GM20000 (cell line): ENCODE measurements at regions not wholly inside any gene's neighbourhood (a gene's known extent, or its start where the extent isn't known, plus 50 kb on each side); places are given as distances from the start of the nearest gene placed in this dataset.

Experiments used
- DNase-seq: peaks from one replicate; pipeline ENCODE4 v3.0.0; 2012; ENCODE audit warnings: low spot score
- TF ChIP-seq, protein P1 (sequence below): IDR thresholded peaks from 2 replicates; pipeline ENCODE4 v1.5.1; 2012; ENCODE audit warnings: mild to moderate bottlenecking, control low read depth; ENCODE audit errors: extremely low read depth, missing control alignments

DNA sequence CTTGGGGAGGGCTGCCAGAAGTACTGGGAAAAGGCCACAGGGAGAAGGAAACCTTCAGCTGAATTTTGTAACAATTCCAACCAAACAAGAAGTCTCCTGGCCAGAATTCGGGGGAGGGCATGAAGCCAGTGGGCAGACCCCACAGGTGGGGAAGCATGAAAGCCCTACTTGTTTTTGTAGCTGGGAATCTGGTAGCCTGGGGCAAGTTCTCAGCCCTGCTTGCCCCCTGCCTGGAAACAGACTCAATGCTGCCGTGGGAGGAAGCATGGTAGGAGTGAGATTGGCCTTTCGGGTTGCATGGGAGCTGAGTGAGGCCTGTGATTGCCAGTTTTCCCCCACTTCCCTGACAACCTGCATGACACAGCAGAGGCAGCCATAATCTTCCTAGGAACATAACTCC is 259.2 kb upstream of the RMST start:
- DNase-seq, result no peak
- TF ChIP-seq, protein P1, sequence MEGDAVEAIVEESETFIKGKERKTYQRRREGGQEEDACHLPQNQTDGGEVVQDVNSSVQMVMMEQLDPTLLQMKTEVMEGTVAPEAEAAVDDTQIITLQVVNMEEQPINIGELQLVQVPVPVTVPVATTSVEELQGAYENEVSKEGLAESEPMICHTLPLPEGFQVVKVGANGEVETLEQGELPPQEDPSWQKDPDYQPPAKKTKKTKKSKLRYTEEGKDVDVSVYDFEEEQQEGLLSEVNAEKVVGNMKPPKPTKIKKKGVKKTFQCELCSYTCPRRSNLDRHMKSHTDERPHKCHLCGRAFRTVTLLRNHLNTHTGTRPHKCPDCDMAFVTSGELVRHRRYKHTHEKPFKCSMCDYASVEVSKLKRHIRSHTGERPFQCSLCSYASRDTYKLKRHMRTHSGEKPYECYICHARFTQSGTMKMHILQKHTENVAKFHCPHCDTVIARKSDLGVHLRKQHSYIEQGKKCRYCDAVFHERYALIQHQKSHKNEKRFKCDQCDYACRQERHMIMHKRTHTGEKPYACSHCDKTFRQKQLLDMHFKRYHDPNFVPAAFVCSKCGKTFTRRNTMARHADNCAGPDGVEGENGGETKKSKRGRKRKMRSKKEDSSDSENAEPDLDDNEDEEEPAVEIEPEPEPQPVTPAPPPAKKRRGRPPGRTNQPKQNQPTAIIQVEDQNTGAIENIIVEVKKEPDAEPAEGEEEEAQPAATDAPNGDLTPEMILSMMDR, result no peak

DNA sequence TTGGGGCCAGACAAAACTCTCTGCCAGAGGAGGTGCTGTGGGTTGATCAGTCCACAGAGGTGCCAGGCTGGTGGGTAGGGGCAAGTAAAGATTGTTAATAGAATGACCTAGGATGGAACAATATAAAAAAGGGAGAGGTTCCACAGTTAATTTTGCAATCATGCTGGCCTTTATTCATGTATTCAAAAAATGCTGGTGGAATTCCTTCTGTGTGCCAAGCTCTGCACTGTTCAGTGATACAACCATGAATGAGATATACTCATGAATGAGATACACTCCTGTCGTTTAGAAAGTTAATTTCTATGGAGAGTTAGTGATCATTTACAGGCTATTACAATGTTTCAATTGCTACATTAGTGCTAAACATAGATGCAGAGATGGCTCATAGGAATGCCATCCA is 252.6 kb upstream of the RMST start:
- TF ChIP-seq, protein P1, result no peak
- DNase-seq, result no peak

DNA sequence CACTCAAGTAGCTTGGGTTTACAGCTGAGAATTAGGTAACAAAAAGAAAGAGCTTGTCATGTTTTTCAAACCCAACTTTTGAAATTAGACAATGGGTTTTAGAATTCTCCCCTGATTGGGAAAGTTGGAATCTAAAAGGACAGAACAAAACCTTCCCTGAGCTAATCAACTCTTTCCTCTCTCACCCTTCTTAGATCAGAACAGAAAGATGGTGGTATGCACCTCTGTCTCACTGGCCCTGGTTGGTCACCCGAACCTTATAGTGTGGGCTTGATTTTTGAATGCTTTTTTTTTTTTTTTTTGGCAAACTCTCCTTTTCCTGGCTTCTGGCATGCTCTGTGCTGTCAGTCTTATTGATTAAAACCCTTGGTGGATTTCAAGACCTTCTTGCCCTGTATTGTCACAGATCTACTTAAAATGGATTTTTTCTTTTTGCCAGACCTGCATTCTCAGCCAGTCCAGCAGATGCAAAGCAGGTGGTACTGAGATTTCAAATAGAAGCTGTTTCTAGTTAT is 251.1 kb upstream of the RMST start:
- TF ChIP-seq, protein P1, result no peak
- no peak for DNase-seq

DNA sequence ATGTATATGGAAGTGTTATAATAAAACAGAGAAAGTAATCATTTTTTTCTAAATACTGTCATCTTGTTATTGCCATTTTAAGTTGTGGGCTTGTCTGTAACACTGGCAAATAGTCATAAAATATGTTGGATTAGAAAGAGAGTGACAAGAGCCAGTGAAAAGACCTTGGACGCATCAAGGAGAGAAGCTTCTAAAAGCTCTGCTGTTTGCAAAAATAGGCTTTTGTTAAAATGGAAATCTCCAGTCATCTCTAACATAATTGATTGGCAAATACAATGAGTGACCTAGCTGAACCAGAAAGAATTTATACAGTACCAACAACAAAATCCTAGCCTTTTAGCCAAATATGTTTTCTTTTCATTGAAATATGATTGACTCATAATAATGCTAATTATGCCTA is 245.8 kb upstream of the RMST start:
- TF ChIP-seq, protein P1, result no peak
- no peak for DNase-seq

- no peak for DNase-seq
- TF ChIP-seq, protein P1, result no peak
Observed at GRCh38 chr12:97222391-97222790, 240.2 kb upstream of the RMST start.

DNA sequence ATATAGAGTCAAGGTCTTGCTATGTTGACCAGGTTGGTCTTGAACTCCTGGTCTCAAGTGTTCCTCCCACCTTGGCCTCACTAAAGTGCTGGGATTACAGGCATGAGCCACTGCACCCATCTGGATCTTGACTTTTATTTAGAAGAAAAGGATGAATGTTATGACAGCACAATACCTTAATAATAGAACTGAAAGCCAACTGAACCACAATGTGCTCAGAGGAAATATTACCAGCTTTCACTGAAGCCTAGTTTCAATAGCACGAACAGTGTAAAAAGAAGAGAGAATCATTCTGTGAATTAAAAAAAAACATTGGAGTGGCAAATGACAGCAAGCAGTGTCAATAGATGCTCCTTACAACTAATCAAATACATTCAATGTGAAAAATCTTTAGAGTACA is 239.2 kb upstream of the RMST start:
- peak; percentile 7 for DNase-seq
- TF ChIP-seq, protein P1, result no peak

- no peak for DNase-seq
Observed at GRCh38 chr12:97229004-97229403, 233.6 kb upstream of the RMST start.

More at GRCh38 chr12:97229004-97229403, 233.6 kb upstream of the RMST start:
- TF ChIP-seq, protein P1, result no peak
